Memory B cell (primary cell): ENCODE measurements at regions not wholly inside any gene's neighbourhood (a gene's known extent, or its start where the extent isn't known, plus 50 kb on each side); places are given as distances from the start of the nearest gene placed in this dataset.

Experiments used
- ATAC-seq: fragments of 150-1000 bp; cut with Tn5 transposase; 2 replicates; pipeline ENCODE4 v1.10.0; 2021; ENCODE audit warnings: low read depth, mild to moderate bottlenecking, moderate library complexity
- DNase-seq, 2 donors: peaks; one replicate each; pipeline ENCODE4 v3.0.0; 2022; ENCODE audit warnings: low spot score in 2 of 2
- H3K27ac Mint-ChIP-seq: one replicate; pipeline ENCODE4 v1.8.0; 2022; ENCODE audit warnings: mild to moderate bottlenecking, moderate library complexity, mixed read lengths
- H3K27me3 Mint-ChIP-seq: one replicate; pipeline ENCODE4 v1.8.0; 2022; ENCODE audit warnings: mixed read lengths
- H3K36me3 Mint-ChIP-seq: one replicate; pipeline ENCODE4 v1.8.0; 2022; ENCODE audit warnings: mild to moderate bottlenecking, mixed read lengths
- H3K4me1 Mint-ChIP-seq: one replicate; pipeline ENCODE4 v1.8.0; 2022; ENCODE audit warnings: mixed read lengths
- H3K4me3 Mint-ChIP-seq: one replicate; pipeline ENCODE4 v1.8.0; 2022; ENCODE audit warnings: mild to moderate bottlenecking, moderate library complexity, mixed read lengths
- H3K9me3 Mint-ChIP-seq: one replicate; pipeline ENCODE4 v1.8.0; 2022; ENCODE audit warnings: mixed read lengths

- Mint-ChIP-seq H3K4me1 (no peaks in the 10 kb centered on the region), H3K9me3 (no peaks in the 10 kb centered on the region), H3K4me3 (no peak overlapping the region), H3K27ac (no peak overlapping the region), H3K27me3 (peaks cover 5% of the 10 kb centered on the region), H3K36me3 (no peaks in the 10 kb centered on the region)
- no peak for DNase-seq
- no peak for ATAC-seq
Observed at GRCh38 chr14:101230161-101230850, 326.8 kb upstream of the RTL1 start.

GRCh38 chr14:101230851-101231550, 327.5 kb upstream of the RTL1 start:
- H3K4me3 Mint-ChIP-seq = no peak overlapping the region
- H3K9me3 Mint-ChIP-seq = no peaks in the 10 kb centered on the region

GRCh38 chr14:101231828-101232227, 328.3 kb upstream of the RTL1 start:
- Mint-ChIP-seq H3K4me1 (no peaks in the 10 kb centered on the region), H3K4me3 (no peak overlapping the region), H3K27me3 (peaks cover 5% of the 10 kb centered on the region), H3K36me3 (no peaks in the 10 kb centered on the region), H3K27ac (no peak overlapping the region), H3K9me3 (no peaks in the 10 kb centered on the region)
- DNase-seq (no peak), ATAC-seq (no peak)

More at GRCh38 chr14:101230851-101231550, 327.5 kb upstream of the RTL1 start:
- Mint-ChIP-seq H3K27ac (no peak overlapping the region), H3K4me1 (no peaks in the 10 kb centered on the region), H3K36me3 (no peaks in the 10 kb centered on the region), H3K27me3 (peaks cover 5% of the 10 kb centered on the region)
- DNase-seq (no peak), ATAC-seq (no peak)

GRCh38 chr14:101232340-101233020, 328.8 kb upstream of the DIO3 start:
- no peaks in the 10 kb centered on the region for H3K9me3 Mint-ChIP-seq
- ATAC-seq (no peak), DNase-seq (no peak)
- H3K27ac Mint-ChIP-seq = no peak overlapping the region
- no peak overlapping the region for H3K4me3 Mint-ChIP-seq
- H3K27me3 Mint-ChIP-seq = peaks cover 5% of the 10 kb centered on the region
- H3K36me3 Mint-ChIP-seq = no peaks in the 10 kb centered on the region
- no peaks in the 10 kb centered on the region for H3K4me1 Mint-ChIP-seq

- Mint-ChIP-seq H3K9me3 (no peaks in the 10 kb centered on the region), H3K4me1 (no peaks in the 10 kb centered on the region), H3K36me3 (no peaks in the 10 kb centered on the region), H3K27me3 (peaks cover 5% of the 10 kb centered on the region), H3K27ac (no peak overlapping the region), H3K4me3 (no peak overlapping the region)
- no peak for ATAC-seq
- no peak for DNase-seq
Observed at GRCh38 chr14:101233021-101233366, 328.3 kb upstream of the DIO3 start.

- no peak for DNase-seq
- H3K36me3 Mint-ChIP-seq = no peaks in the 10 kb centered on the region
- no peak overlapping the region for H3K27ac Mint-ChIP-seq
- H3K9me3 Mint-ChIP-seq = no peaks in the 10 kb centered on the region
- no peaks in the 10 kb centered on the region for H3K4me1 Mint-ChIP-seq
- ATAC-seq = no peak
- peaks cover 5% of the 10 kb centered on the region for H3K27me3 Mint-ChIP-seq
- no peak overlapping the region for H3K4me3 Mint-ChIP-seq
Observed at GRCh38 chr14:101233391-101233790, 327.9 kb upstream of the DIO3 start.

- H3K36me3 Mint-ChIP-seq = no peaks in the 10 kb centered on the region
- no peak for DNase-seq
- no peak for ATAC-seq
- H3K4me3 Mint-ChIP-seq = no peak overlapping the region
- no peaks in the 10 kb centered on the region for H3K4me1 Mint-ChIP-seq
- H3K9me3 Mint-ChIP-seq = no peaks in the 10 kb centered on the region
- H3K27ac Mint-ChIP-seq = no peak overlapping the region
- peaks cover 5% of the 10 kb centered on the region for H3K27me3 Mint-ChIP-seq
Observed at GRCh38 chr14:101233808-101234207, 327.5 kb upstream of the DIO3 start.

- Mint-ChIP-seq H3K4me3 (no peak overlapping the region), H3K4me1 (no peaks in the 10 kb centered on the region), H3K36me3 (no peaks in the 10 kb centered on the region), H3K9me3 (no peaks in the 10 kb centered on the region), H3K27me3 (peaks cover 5% of the 10 kb centered on the region), H3K27ac (no peak overlapping the region)
- ATAC-seq (no peak), DNase-seq (no peak)
Observed at GRCh38 chr14:101234244-101234937, 326.9 kb upstream of the DIO3 start.

GRCh38 chr14:101234999-101235334, 326.3 kb upstream of the DIO3 start:
- no peak for DNase-seq

GRCh38 chr14:101235335-101236103, 325.8 kb upstream of the DIO3 start:
- no peaks in the 10 kb centered on the region for H3K4me1 Mint-ChIP-seq
- no peak overlapping the region for H3K4me3 Mint-ChIP-seq
- peaks cover 2% of the 10 kb centered on the region for H3K27me3 Mint-ChIP-seq
- no peak overlapping the region for H3K27ac Mint-ChIP-seq
- H3K36me3 Mint-ChIP-seq = no peaks in the 10 kb centered on the region
- no peaks in the 10 kb centered on the region for H3K9me3 Mint-ChIP-seq
- DNase-seq (no peak), ATAC-seq (no peak)

More at GRCh38 chr14:101234999-101235334, 326.3 kb upstream of the DIO3 start:
- Mint-ChIP-seq H3K27me3 (peaks cover 5% of the 10 kb centered on the region), H3K36me3 (no peaks in the 10 kb centered on the region), H3K4me3 (no peak overlapping the region), H3K4me1 (no peaks in the 10 kb centered on the region), H3K9me3 (no peaks in the 10 kb centered on the region), H3K27ac (no peak overlapping the region)
- no peak for ATAC-seq

- ATAC-seq = no peak
Observed at GRCh38 chr14:101236496-101237251, 324.6 kb upstream of the DIO3 start.

GRCh38 chr14:101237252-101237616, 324.1 kb upstream of the DIO3 start:
- Mint-ChIP-seq H3K4me3 (no peak overlapping the region), H3K9me3 (peaks cover 3% of the 10 kb centered on the region), H3K4me1 (no peaks in the 10 kb centered on the region), H3K27me3 (peaks cover 3% of the 10 kb centered on the region), H3K27ac (no peak overlapping the region), H3K36me3 (no peaks in the 10 kb centered on the region)
- DNase-seq (no peak), ATAC-seq (no peak)

More at GRCh38 chr14:101236496-101237251, 324.6 kb upstream of the DIO3 start:
- Mint-ChIP-seq H3K27ac (no peak overlapping the region), H3K27me3 (peaks cover 3% of the 10 kb centered on the region), H3K4me3 (no peak overlapping the region), H3K36me3 (no peaks in the 10 kb centered on the region), H3K4me1 (no peaks in the 10 kb centered on the region), H3K9me3 (peaks cover 3% of the 10 kb centered on the region)
- no peak for DNase-seq

- no peaks in the 10 kb centered on the region for H3K36me3 Mint-ChIP-seq
- ATAC-seq (no peak), DNase-seq (no peak)
- no peak overlapping the region for H3K27ac Mint-ChIP-seq
- H3K4me3 Mint-ChIP-seq = no peak overlapping the region
- no peaks in the 10 kb centered on the region for H3K4me1 Mint-ChIP-seq
- peaks cover 3% of the 10 kb centered on the region for H3K9me3 Mint-ChIP-seq
- peaks cover 3% of the 10 kb centered on the region for H3K27me3 Mint-ChIP-seq
Observed at GRCh38 chr14:101239065-101239464, 322.2 kb upstream of the DIO3 start.
